Activated CD8-positive, alpha-beta memory T cell treated with anti-CD3 and anti-CD28 coated beads for 36 hours (primary cell): ENCODE measurements at regions not wholly inside any gene's neighbourhood (a gene's known extent, or its start where the extent isn't known, plus 50 kb on each side); places are given as distances from the start of the nearest gene placed in this dataset.
"Not testable (repeated sequence)": the region's sequence is repeated elsewhere in the genome, so short reads cannot be mapped to it uniquely, and the experiment has no call there.

Source experiments
- CTCF ChIA-PET: fragments of 350-600 bp; sonication (Branson Sonifier 250); formaldehyde crosslinking; loops from one replicate; lab custom pipeline; 2021; ENCODE audit warnings: antibody characterized with exemption; lab: Charles Lee
- POLR2A ChIA-PET: fragments of 350-600 bp; sonication (Branson Sonifier 250); formaldehyde crosslinking; loops from one replicate; lab custom pipeline; 2021; ENCODE audit warnings: antibody characterized with exemption; lab: Charles Lee

DNA sequence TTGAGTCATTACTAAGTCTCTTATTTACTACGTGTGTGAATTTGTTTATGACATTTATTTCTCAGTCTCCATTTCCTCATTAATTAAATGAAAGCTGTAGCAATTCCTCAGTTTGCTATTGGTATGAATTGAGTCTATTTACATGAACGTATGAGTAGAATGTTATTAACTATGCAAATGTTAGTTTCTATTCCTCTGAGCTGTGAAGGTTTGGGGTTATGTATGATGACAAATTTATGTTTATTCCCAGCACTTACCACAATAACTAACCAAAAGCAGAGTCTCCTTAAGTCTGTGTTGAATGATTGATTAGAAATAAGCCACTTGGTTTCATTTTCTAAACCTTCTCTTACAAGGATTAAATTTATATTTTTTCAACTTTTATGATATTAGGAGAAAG, 1340.9 kb downstream of the FSCB start:
- POLR2A ChIA-PET = no interaction called here
- CTCF ChIA-PET = no interaction called here

DNA sequence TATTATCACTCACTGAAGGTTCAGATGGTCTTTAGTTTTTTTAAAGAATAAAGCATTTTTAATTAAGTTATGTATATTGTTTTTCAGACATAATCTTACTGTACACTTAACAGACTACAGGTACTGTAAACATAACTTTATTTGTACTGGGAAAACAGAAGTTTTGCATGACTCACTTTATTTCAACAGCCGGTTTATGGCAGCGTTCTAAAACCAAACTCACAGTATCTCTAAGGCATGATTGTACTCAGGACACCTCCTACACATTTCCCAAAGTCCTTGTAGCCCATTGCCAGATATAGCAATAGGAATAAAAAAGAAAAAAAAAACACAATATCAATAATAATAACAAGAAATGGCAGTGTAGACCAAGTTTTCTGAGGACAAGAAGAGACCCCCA, 1341.4 kb downstream of the FSCB start:
- POLR2A ChIA-PET = no interaction called here
- CTCF ChIA-PET = no interaction called here

DNA sequence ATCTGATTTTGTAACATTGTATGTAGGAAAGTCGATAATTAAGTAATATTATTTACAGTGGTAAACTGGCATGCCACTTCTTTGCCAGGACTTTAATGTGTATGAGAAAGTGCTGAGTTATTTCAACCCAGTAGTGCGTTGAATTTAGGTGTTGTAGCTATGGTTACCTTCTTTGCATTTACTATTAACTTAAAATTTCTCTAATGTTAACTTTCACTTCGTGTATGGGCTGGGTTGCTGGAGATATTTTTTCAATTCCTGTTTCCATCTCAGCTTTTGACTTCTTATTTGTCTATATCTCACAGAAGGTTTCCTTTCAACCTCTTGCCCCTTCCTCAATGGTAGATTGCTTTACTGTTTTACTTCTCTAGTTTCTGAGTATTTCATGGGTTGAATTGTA, 1345.6 kb downstream of the FSCB start:
- POLR2A ChIA-PET = no interaction called here
- CTCF ChIA-PET = no interaction called here

DNA sequence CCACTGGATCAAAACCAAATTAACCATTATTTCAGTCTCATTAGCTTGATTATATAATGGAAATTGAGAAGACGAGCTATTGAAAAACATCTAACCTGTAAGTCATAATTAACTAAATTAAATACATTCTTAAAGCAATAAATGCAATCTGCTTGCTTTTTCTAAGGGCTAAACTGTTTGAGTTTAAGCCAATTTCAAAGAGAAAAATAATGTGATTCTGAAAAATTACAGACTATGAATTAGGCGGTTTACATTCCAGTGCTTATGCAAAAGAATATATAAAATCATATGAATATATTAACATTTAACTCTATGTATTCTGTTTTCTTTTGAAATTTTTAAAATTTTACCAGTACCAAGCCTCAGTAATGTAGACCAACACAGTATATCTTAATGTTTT, 1349.4 kb downstream of the FSCB start:
- CTCF ChIA-PET = no interaction called here

DNA sequence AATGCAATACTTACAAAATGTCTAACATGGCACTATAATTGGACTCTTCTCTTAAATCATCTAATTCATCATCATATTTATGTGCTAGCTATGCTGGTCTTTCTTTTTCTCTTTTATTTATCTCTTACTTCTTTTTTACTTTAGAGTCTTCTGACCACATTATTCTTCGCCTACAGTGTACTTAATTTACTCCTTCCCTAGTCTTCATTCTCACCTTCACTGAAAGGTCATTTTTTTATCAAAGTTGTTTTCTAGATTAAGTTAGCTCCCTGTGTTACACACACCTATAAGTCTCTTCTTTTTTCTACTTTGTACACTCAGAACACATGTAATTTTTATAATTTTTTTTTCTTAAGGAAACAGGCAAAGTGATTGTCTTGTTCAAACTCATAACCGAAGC, 1351.2 kb downstream of the FSCB start:
- ChIA-PET POLR2A (no interaction called here), CTCF (no interaction called here)

More for the DNA sequence above, 1349.4 kb downstream of the FSCB start:
- POLR2A ChIA-PET = no interaction called here

DNA sequence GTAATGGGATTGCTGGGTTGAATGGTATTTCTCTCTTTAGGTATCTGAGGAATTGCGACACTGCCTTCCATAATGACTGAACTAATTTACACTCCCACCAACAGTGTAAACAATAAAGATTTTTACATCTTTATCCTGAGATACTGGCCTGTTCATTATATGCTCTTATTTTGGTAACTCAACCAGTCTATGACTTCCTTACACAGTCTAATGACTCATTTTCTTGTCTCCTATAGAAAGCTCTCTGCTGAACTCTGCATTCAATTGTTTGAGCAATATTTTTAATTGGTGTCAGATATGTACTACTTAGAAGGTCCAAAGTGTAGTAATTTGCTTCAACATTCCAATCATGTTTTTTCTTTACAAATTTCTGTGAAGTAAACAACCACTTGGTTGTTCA, 1351.8 kb downstream of the FSCB start:
- CTCF ChIA-PET = no interaction called here
- POLR2A ChIA-PET = no interaction called here

DNA sequence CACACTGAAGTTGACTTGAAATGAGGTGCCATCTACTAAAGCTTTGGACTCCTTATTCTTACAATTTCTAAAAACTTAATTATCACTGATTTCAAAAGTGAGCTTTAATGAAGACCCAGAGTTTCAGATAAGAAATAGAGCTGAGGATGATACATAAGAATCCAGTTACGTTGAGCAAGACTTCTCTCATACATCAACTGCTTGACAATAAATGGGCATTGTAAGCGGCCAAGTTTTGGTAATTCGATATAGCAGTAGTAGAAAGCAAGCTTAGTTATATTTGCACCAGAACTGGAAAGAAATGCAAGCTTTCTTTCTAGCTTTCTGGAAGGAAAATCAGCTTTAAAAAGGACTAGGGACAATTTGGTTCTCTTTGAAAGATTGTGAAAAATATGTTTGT, 1359.6 kb downstream of the FSCB start:
- CTCF ChIA-PET = no interaction called here
- POLR2A ChIA-PET = no interaction called here

DNA sequence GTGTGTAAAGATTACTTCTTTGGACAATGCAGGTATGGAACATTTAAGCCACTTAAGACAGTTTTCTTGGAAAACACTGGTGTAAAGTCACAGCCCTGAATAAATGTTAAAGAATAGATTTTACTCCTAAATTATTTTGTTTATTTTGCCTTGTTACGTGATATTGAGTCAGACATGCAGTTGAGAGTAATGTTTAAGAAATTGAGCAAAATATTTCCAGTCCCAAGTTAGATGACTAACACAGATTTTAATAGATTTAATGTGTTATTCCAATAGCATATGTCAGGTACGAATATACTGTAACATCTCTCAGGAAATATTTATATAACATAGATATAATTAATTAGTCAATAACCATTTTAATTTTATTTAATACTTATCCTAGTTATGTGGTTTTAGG, 1361.7 kb downstream of the FSCB start:
- CTCF ChIA-PET = no interaction called here
- POLR2A ChIA-PET = no interaction called here

DNA sequence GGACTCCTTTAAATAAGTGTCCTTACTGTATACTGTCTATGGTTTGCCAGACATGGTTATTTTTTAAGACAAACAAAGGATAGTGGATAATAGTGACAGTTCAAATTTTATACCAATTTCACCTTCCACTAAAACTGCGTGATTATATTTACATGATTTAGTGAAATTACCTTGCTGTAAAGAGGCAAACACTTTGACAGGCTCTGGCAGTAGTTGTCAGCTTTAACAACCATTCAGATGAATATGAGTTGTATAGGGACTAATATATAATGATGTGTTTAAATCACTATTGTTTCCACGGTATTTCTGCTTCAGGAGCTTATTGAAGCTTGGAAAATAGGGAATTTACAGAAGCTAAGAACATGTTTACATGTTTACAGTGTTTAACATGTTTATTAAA, 1364.0 kb downstream of the FSCB start:
- CTCF ChIA-PET = no interaction called here

DNA sequence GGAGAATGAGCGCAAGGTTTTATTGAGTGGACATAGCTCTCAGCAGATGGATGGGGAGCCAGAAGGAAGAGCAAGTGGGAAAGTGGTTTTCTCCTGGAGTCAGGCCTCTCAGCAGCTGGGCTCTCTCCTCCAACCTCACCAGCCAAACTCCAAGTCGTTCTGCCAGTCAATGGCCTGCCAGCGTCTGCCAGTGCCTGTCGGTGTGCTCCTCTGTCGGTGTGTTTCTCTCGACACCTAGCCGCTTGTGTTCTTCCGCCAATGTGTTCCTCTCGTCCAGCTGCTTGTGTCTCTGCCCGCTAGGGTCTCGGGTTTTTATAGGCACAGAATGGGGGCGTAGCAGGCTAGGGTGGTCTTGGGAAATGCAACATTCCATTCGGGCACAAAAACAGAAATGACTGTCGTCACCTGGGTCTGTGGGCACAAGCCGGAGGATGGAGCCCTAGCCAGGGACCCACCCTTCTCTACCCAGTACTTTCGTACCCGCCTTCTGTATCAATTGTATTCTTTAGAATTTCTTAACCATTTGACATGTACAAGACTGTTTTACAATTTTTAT, 1365.4 kb downstream of the FSCB start:
- POLR2A ChIA-PET = no interaction called here
- CTCF ChIA-PET = no interaction called here

More for the DNA sequence above, 1364.0 kb downstream of the FSCB start:
- POLR2A ChIA-PET = no interaction called here

DNA sequence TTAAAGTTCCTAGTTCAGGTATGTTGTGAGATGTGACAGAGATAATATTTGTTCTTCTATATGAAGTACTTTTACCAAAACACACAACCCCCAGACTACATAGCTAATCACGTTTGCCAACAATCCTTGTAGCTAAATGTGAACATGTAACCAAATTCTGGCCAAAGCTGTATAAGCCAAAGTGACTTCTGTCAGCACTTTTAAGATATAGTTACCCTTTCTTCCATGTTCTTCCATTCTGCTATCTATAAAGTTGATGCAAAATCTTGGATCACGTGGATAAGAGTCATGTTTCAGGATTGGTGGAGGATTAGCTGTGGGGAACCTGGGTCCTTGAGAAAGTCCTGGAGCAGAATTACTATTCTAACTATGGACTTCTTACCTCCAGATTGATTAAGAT, 1366.6 kb downstream of the FSCB start:
- ChIA-PET POLR2A (no interaction called here), CTCF (no interaction called here)

DNA sequence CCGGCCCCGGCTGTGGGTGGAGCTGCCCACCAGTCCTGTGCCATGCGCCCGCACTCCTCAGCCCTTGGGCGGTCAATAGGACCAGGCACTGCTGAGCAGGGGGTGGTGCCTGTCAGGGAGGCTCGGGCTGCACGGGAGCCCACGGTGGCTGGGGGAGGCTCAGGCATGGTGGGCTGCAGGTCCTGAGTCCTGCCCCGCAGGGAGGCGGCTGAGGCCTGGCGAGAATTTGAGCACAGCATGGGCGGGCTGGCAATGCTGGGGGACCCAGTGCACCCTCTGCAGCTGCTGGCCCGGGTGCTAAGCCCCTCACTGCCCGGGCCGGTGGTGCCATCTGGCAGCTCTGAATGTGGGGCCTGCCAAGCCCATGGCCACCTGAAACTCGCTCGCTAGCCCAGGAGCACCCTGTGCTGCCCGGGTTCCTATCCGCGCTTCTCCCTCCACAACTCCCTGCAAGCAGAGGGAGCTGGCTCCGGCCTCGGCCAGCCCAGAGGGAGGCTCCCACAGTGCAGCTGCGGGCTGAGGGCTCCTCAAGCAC, 1371.1 kb downstream of the FSCB start:
- CTCF ChIA-PET = no interaction called here
- POLR2A ChIA-PET = no interaction called here

DNA sequence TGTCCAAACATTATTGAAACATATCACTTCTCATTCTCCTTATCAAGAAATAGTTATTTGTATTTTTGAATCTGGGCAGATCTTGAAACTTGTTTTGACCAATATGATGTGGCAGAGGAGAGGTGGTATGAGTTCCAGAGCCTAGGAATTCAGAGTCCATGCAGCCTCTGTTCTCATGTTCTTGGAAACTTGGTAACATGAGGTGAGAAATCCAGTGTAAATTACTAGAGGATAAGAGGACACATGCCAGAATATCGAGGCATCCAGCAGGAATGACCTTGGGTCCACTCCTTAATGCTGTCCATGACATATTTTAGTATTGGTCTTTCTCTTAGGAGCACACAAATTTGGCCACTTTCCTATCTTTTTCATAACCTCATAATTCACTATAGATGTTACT, 1374.6 kb downstream of the FSCB start:
- ChIA-PET CTCF (no interaction called here), POLR2A (no interaction called here)

DNA sequence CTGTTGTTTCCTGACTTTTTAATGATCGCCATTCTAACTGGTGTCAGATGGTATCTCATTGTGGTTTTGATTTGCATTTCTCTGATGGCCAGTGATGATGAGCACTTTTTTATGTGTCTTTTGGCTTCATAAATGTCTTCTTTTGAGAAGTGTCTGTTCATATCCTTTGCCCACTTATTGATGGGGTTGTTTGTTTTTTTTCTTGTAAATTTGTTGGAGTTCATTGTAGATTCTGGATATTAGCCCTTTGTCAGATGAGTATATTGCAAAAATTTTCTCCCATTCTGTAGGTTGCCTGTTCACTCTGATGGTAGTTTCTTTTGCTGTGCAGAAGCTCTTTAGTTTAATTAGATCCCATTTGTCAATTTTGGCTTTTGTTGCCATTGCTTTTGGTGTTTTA, 1378.7 kb downstream of the FSCB start:
- POLR2A ChIA-PET, CTCF ChIA-PET: not testable (repeated sequence)

DNA sequence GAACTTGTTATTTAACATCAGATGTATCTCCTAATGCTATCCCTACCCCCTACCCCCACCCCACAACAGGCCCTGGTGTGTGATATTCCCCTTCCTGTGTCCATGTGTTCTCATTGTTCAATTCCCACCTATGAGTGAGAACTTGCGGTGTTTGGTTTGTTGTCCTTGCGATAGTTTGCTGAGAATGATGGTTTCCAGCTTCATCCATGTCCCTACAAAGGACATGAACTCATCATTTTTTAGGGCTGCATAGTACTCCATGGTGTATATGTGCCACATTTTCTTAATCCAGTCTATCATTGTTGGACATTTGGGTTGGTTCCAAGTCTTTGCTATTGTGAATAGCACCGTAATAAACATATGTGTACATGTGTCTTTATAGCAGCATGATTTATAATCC, 1379.2 kb downstream of the FSCB start:
- CTCF ChIA-PET, POLR2A ChIA-PET: not testable (repeated sequence)

DNA sequence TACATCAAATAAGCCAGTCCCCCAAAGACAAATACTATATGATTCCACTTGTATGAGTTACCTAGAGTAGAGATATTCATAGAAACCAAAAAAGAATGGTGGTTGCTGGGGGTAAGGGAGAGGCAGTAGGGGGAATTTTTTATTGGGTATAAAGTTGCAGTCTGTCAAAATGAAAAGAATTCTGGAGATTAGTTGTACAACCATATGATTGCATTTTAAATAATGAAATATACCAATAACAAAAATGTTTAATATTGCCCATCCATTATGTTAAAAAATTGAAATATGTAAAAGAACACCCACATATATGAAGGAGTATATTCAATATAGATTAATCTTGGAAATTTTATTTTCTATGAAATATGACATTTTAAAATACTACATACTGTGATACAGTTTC, 1383.5 kb downstream of the FSCB start:
- ChIA-PET POLR2A (no interaction called here), CTCF (no interaction called here)

DNA sequence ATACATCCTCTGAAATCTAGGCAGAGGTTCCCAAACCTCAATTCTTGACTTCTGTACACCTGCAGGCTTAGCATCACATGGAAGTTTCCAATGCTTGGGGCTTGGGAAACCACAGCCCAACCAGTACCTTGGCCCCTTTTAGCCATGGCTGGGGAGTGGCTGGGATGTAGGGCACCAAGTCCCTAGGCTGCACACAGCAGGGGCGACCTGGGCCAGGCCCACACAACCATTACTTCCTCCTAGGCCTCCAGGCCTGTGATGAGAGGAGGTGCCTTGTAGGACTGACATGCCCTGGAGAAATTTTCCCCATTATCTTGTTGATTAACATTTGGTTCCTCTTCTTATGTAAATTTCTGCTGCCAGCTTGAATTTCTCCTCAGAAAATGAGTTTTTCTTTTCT, 1387.4 kb downstream of the FSCB start:
- POLR2A ChIA-PET = no interaction called here

DNA sequence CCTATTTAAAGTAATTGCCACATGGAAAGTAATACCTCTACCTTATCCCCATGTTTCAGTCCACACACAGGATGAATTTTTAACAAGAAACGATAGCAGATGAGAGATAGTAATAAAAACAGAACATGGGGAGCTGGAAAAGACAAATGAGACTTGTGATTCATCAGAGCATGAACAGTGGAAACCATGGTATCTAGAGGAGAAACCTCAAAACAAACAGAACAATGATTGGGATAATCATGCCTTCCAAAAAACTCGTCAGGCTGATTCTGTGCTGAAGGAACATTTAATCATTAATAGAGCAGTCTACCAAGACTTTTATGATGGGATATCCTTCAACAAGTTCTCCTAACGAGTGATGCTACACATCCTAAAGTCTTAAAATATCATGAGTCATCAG, 1390.7 kb downstream of the FSCB start:
- CTCF ChIA-PET = no interaction called here
- POLR2A ChIA-PET = no interaction called here

More for the DNA sequence above, 1387.4 kb downstream of the FSCB start:
- CTCF ChIA-PET = no interaction called here

DNA sequence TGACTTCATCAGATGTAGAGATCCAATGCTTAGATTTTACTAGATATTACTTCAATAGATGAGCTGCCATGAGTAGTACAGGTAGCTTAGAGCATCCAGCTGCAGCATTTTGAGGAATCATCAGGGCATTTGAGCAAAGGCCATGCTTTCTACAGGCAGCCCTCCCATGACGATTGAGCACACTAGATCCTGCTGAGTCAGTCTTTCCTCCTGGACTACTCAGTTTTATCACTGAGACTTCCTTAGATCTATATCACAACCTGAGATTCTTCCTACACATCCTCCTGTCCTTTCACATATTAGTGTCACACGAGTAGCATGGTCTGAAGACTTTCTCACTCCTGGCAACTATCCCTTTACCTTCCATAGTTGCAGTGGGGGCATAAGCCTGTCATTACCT, 1401.8 kb downstream of the FSCB start:
- CTCF ChIA-PET = no interaction called here
- POLR2A ChIA-PET = no interaction called here

DNA sequence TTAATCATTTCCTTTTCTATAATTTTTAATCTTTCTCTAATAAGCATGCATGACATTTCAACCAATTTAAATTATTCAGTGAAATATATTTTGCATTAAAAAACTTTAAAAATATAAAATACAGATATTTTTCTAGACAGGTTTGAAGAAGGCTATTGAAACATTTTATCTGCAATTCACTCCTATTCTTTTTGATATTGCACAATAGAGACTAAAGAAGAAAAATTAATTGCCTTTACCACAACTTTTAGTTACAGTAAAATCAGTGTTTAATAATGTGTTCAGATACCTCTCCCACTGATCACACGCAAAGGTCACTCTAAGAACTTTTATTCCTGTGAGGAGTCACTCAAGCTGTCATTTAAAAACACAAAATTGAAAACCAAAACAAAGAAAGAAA, 1416.7 kb downstream of the FSCB start:
- ChIA-PET POLR2A (no interaction called here), CTCF (no interaction called here)

DNA sequence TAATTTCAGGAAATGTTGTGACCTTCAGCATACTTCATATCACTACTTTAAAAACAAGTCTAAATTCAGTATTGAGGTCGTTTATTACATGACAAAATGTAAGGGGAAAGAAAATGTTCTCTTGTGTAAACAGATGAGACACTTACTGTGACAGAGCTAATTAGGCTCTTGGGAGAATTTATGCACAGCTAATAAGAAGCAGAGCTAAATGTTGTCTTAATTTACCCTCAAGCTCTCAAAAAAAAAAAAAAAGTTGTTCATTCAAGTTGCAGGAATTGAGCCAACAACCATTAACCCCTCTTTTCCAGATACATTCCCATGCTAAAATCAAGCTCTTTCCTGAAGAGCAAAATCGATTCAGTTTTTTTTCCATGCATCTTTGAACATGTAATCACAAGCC, 1419.4 kb downstream of the FSCB start:
- ChIA-PET POLR2A (no interaction called here), CTCF (no interaction called here)

DNA sequence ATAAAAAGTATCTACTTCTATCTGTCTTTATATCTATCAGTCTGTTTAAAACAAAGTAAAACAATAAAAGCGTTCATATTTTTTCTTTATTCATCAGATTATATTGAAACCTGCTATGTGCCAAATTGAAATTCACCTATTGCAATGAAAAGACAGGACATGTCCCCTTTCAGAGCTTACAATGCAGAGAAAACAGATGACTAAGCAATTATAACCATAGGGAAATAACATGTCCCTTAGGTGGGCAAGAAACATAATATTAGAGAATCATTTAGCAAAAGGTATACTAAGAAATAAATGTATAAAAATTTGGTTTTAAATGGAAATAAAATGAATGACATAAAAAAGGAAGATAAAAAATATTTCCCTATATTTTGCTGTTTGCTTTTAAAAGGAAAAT, 1421.3 kb downstream of the FSCB start:
- ChIA-PET POLR2A (no interaction called here), CTCF (no interaction called here)
